NCI-H128 (cell line): ENCODE measurements at regions not wholly inside any gene's neighbourhood (a gene's known extent, or its start where the extent isn't known, plus 50 kb on each side); places are given as distances from the start of the nearest gene placed in this dataset.

Experiments
- DNase-seq: peaks from one replicate; lab custom pipeline; 2025; ENCODE audit not compliant: unreplicated experiment; lab: John Stamatoyannopoulos, UW

DNA sequence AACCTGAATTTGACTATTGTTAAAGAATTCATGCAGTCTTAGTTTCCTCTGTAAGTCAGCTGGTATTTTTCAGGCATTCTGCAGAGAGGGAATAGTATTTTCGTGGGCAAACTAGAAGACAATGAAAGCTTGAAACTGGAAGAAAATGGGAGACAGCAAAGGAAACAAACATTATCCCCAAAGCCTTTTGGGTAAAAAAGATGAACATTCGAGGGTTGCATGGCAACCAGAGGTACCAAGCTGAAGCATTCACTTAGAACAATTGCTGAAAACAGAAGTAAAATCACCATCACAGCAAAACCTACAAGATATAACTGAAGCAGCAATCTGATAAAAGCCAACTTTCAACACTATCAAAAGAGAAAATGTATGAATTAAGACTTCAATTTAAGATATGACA, 233.7 kb downstream of the SCG2 start:
- DNase-seq = no peak

DNA sequence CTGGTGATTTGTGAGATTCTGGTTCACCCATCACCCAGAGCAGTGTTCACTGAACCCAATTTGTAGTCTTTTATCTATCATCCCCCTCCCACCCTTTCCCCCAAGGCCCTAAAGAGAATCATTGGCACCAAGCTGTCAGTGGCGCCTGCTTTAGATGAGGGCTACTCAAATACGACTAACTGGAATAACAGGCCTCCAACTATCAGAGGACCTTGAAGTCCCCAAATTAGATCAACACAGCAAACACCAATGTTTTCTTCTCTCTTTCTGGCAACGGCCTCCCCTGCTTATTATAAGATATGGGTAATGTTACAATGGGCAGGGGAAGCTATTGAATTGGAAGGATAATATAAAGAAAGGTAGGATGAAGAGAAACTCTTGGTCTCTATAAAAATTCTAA, 232.3 kb downstream of the SCG2 start:
- no peak for DNase-seq

DNA sequence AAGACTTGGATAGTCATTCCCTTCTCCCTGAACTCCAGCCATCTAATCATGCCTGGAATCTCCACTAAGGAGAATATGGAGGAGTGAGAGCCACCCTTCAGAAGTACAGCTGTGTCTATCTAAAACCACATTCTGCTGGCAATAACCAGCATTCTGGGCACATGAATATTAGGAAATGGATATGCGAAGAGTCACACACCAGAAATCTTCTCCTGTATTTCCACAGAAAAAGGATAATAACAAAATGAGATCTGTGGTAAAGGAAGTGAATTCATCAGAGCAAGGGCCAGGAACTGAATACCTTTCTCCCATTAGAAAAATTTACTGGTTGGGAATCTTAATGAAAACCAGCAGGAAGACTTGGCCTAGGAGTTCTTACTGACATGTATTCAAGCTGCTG, 218.8 kb downstream of the SCG2 start:
- DNase-seq = no peak

DNA sequence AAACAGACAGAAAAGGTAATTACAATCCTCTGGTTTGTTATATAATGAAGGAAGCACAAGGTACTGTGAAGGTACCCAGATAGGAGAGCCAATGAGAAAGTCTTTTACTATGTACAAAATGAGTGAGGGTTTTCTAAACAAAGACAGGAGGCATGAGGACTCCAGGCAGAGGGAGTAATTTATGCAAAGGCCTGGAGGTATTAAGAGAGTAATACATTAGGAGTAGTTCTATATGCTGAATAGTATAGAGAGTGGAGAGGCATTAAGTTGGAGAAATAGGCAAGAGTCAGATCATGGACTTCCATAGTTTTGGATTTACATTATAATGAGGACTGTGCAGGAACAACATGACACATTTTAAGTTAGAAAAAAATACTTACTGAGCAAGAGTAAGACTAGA, 216.0 kb downstream of the SCG2 start:
- no peak for DNase-seq

DNA sequence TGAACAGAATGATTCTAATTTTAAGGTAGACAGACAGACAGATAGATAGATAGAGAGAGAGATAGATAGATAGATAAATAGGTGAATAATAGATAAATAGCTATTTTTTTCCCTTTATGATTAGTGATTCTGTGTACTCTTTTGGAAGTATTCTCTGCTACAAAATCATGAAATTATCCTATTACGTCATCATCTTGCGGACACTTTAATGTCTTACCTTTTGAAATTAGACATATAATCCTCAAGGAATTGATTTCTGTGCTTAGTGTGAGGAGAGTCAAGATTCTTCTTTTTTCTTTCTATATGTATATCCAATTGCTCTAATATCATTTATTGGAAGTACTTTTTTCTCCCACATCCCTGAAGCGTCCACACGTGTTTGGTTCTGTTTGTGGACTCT, 215.2 kb downstream of the SCG2 start:
- DNase-seq = no peak

DNA sequence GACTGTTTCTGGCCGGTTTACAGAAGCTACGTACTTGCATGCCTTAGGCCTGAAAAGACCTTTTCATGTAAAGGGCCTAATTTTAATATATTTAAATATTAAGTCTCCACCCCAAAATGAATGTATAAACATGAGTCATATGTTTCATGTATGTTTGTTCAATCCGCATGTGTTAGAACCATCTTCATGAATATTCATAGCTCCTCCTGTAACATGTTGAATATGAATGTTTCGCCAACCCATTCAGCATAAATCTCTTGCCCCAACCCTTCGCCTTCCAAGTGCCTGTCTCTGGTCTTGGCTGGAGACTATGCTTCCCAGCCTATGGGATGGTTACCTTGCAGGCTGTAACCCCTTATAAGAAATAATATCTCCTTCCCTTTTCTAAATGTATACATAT, 212.5 kb downstream of the SCG2 start:
- no peak for DNase-seq

DNA sequence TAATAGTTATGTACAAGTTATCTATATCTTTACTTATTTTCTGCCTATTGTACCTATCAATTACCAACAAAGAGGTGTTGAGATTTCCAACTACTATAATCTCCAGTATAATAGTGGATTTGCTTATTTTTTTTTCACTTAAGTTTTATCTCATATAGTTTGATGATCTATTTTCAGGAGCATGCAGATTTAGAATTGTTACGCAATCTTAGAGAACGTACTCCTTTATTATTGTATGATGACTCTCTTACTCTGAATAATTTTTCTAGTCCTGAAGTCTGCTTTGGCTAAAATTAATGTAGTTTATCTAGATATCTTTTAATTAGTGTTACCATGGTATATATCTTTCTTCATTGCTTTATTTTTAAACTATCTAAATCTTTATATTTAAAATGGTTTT, 205.2 kb downstream of the SCG2 start:
- no peak for DNase-seq

DNA sequence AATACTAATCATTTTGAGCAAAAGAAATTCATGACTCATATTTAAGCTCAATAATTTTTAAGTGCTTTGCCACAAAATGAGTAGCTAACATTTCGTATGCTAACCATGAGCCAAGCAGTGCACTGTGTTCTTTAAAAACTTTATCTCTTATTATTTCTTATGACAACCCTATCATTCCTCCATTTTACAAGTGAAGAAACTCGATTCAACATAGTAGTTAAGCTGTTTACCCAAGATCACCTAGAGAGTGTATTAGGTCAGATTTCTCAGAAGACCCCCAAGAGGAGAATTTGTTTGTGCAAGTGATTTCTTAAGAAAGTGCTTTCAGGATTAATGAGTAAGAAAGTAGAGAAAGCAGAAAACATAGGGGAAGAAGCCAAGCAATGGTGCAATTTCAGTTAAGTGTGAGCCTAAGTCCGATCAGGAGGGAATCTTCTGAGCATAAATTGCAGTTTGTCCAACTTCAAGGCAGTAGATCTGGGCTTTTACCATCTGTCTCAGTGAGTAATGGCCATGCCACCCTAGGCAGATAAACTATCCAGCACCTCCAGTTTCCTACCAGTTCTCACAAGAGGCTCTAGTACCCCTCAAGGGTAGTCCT, 202.7 kb downstream of the SCG2 start:
- no peak for DNase-seq

DNA sequence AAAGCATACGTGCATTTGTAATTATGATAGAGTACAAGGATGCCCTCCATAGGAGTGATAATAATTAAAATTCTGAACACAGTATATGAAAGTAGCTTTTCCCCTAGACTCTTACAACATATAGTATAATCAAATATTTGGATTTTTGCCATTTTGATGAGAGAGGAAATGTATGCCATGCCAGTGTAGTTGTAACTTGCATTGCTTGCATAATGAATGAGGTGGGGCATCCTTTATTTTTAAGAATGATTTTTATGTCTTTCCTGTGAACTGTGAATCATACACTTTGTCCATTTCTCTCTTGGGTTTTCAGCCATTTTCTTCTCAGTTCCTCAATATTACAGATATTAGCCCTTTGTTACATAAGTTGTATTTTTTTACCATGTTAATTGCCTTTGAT, 197.5 kb downstream of the SCG2 start:
- DNase-seq = no peak

DNA sequence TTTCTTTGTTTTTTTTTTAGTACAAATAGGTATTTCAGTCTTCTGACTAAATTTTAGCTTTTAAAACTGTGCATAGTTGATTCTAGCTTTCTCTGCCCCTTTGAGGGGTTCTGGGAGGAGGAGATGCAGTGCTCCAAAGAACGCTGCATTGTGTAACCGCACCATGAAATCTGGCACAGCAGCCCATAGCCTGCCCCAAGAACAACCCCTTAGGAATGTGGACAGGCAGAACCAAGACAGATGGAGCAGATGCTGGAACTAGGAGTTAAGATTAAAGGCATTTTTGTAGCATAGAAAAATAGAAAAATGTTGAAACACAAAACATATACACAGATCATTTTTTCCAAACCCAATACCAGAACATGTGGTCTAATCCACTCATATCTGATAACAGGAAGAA, 187.5 kb downstream of the SCG2 start:
- no peak for DNase-seq

DNA sequence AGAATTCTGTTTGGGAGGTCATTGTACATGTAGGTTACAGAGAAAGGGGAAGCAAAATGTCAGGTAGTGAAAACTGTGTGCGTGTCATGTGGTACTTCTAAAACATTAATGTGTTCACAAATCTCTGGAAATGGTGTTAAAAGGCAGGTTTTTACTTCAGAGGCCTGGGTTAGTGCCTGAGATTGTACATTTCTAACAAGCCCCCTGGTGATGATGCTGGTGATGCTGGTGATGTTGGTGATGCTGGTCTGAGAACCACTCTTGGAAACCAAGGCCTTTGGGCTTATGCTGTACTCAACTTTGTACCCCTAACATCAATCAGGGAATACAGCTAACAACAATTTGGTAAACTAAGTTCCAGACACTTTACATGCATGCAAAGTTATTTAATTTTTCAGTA, 187.1 kb downstream of the SCG2 start:
- DNase-seq = no peak

DNA sequence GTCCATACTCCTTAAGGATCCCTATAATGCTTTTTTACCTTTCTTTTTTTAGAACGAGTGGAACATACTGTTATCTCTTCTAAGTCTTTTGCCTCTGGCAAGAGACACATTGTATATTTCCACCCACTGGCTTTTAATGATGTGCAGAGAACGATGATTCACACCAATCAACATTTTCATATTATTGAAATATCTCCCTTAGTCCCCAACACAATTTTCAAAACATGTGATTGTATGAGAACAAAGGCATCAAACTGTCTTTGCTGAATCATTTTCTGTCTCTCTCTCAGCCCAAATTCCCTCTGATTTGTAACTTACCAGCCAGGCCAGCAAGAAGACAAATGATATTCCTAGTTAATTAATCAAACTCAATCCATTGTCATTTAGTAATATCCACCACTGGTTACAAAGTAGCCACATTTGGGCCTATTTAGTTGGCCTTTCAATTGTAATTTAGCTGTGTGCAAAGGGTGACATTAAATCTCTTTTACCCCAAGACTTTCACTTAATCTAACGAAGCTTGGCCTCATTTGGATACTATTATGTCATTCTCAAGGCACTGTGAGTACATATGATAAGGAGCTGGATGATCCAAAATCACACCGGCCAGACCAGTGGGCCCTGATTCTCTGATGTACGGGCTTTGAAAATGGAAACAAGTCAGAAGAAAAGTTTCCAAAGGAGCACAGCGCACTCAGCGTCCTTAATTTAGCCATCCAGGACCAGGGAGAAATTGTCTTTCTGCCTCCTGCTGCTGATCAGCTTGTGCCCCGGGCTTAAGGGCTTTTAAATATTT, 185.1 kb downstream of the SCG2 start:
- no peak for DNase-seq

DNA sequence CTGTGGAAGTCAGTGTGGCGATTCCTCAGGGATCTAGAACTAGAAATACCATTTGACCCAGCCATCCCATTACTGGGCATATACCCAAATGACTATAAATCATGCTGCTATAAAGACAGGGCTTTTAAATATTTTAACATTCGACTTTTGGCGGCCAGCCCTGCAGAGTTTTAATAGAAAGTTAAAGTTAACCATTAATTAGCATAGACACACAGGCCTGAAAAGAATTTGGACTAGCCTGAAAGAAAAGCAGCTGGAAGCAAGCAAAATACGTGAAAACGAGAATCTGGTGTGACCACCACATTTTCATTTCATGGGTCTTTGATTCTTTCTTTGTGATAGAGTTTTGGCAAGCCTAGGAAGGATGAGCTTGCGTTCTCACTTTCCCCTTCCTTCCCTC, 184.0 kb downstream of the SCG2 start:
- no peak for DNase-seq

DNA sequence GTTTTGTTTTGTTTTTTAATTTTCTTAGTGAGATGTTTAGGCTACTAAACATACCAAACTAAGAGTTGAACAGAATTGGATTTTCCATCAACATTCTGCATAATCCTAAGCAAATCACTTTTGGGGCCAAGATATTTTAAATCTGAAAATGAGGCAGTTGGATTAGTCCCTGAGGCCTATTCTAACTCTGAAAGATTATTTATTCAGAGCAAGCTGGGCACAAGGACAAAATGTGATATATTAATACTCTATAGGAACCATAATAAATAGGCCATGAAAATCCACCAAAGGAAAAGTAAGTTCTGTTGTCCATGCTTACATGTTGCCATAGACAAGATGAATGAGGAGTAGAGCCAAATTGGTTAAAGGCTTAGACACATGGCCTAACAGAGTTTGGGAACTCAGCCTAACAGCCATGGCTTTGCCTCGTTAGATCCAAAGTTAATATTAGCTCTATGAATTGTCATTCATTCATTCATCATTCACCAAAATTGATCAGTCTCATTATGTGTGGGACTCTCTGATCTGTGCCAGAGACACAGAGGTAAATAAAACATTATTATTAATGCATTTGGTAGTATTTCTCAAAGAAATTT, 183.5 kb downstream of the SCG2 start:
- no peak for DNase-seq

DNA sequence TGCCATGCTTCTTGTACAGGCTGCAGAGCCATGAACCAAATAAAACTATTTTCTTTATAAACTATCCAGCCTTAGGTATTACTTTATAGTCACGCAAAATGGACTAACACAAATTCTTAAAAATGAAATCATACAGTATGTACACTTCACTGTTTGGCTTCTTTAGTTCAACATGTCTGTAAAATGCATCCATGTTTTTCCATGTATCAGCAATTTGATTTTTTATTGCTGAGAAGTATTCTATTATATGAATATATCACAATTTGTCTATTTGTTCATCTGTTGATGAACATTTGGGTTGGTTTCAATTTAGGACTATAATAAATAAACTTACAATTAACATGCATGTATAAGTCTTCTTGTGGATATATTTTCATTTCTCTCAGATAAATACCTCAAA, 182.1 kb downstream of the SCG2 start:
- no peak for DNase-seq

DNA sequence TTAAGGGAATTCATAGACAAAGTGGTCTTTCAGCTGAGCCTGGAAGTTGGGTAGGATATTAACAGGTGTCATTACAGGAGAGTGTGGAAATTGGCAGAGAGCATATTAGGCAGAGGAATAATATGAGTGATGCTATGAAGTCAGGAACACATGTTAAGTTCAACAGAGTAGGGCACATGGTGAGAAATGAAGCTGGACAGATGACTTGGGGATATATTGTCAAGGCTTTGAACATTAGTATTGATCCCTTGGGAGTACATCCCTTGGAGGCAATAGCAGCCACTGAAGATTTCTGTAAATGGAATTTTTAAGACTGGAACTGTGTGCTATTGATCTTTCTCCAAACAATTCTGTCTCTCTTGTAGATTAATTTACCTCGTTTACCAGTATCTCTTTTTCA, 170.7 kb downstream of the SCG2 start:
- DNase-seq = no peak

DNA sequence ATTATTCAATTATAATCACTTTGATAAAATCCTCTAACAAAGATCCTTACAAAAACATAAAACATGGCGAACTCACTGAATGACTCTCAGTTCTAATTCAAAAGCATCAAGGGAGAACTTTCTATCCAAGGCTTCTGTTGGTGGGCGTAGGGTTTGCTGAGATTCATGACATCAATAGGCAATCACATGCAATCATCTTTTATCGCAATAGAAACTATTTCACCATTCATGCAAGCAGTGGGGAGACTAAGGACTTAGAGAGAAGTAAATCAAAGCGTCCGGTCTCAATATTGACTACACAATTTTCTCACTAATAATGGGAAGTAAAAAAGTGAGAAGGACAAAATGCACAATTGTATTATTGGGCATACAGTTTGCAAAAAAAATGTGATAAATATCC, 168.7 kb downstream of the SCG2 start:
- DNase-seq = no peak

DNA sequence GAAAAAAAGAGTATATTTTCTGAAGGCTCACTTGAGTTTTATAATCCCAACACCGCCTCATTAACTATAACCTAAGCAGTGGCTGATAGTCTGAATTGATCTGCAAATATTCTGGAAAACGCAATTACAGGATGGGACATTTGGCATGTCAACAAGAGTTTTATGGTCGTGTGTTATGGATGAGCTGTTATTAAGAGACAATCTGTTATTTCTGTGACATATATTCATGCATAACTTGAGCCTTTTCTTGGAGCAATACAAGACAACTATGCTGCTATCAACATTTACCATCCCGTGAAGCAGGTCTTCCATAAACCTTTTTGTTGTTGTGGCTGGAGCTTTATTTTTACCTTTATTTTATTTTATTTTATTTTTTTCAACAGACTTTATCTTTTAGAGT, 164.4 kb downstream of the SCG2 start:
- no peak for DNase-seq

DNA sequence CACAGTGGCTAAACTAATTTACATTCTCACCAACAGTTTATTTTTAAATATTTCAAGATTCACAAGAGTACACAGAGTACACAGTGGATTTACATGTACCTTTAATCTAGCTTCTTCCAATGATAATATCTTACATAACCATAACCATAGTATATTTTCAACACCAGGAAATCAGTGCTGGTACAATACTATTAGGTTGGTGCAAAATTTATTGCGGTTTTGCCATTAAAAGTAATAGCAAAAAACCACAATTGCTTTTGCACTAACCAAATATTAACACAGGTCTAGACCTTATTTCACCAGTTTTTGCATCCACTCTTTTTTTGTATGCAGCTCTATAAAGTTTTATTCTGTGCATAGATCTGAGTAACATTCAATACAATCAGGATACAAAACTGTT, 163.0 kb downstream of the SCG2 start:
- DNase-seq = no peak

DNA sequence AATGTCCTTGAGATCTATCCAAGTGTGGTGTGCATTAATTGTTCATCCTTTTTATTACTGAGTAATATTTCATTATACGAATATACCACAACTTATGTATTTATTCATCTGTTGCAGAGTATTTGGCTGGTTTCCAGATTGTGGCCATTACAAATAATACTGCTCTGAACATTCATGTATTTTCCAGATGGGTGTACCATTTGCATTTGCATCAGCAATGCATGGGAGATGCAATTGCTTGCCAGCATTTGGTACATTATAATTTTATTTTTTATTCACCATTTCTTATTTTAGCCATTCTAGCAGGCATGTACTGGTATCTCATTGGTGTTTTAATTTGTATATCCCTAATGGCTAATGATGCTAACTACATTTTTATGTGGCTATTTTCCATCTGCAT, 162.4 kb downstream of the SCG2 start:
- DNase-seq = no peak

DNA sequence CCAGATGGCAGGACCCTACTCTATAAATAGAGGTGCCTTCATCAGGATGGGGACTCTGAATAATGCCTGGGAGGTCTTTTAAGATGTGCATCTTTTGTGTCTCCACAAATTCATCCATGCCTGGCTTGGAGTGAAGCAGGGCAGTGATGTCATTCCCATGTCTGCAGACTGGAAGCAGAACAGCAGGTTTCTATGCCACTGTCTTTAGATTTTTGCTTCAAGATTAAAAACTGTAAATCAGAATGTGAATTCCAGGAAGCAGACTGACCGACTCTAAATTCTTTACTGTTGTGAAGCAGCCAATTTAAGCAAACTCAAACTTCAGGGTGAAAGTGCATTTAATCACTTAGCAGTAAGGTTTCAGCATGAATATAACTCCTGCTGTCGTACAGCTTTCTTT, 159.3 kb downstream of the SCG2 start:
- no peak for DNase-seq

DNA sequence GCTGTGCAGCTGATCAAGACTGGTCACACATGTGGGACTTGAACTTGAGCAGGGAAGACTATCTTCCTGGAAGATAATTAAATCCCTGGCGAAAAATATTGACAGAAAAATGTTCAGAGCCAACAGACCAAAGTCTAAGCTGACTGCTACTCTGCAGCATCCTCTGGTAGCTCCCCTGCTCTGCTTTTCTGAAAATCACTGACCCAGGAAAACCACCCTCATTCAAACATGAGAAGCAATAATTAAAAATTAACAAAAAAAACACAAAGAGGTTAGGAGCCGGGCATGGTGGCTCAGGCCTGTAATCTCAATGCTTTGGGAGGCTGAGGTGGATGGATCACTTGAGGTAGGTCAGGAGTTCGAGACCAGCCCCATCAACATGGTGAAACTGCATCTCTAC, 151.9 kb downstream of the SCG2 start:
- DNase-seq = no peak

DNA sequence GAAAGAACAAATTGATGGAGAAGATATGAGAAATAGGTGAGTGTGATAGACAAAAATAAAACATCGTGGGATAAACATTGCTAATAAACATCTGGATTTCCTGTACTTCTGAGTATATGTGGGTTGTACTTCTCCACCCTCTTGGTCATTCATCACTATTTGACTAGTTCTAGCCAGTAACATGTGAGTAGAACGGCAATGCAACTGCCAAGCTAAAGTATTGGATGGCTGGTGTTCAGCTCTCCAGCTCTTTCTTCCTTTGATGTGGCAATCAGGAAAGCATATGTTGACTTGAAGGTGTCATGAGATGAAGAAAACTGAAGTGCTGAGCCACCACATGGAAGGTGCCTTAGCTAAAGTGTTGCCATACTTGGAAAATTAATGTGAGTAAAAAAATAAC, 144.9 kb downstream of the SCG2 start:
- DNase-seq = no peak
